B cell (primary cell): ENCODE measurements at regions not wholly inside any gene's neighbourhood (a gene's known extent, or its start where the extent isn't known, plus 50 kb on each side); places are given as distances from the start of the nearest gene placed in this dataset.

Experiments used
- ATAC-seq: fragments of 200-7000 bp; cut with Tn5 transposase; one replicate; pipeline ENCODE4 v1.10.0; 2021; ENCODE audit warnings: low read depth, mild to moderate bottlenecking, moderate number of reproducible peaks, moderate library complexity
- CTCF ChIA-PET: fragments of 350-600 bp; sonication (Branson Sonifier 250); formaldehyde crosslinking; loops from one replicate; lab custom pipeline; 2021; ENCODE audit warnings: antibody characterized with exemption, inconsistent platforms; lab: Charles Lee
- POLR2A ChIA-PET: fragments of 350-600 bp; sonication (Branson Sonifier 250); formaldehyde crosslinking; loops from one replicate; lab custom pipeline; 2021; ENCODE audit warnings: antibody characterized with exemption; lab: Charles Lee
- DNase-seq: peaks from one replicate; pipeline ENCODE4 v3.0.0; 2013
- H2AFZ ChIP-seq: 2 replicates; pipeline ENCODE4 v1.6.1; 2012; ENCODE audit warnings: mild to moderate bottlenecking, low read depth, low read length; ENCODE audit not compliant: insufficient read depth, poor library complexity, severe bottlenecking
- H3K27ac ChIP-seq, 2 donors: 1 replicate in 1 of 2; 2 replicates in 1 of 2; pipeline ENCODE4 v1.5.1; 2012 to 2013; ENCODE audit warnings: low read length in 2 of 2, mild to moderate bottlenecking in 2 of 2, moderate library complexity in 1 of 2
- H3K27me3 ChIP-seq, 4 experiments: fragments of 200-600 bp in 1 of 4; sonication (generic) in 1 of 4; replicated peaks in 1 of 4; 1 replicate in 2 of 4; 2 replicates in 2 of 4; pipeline versions ENCODE4 v1.6.1 to v1.7.0; 2013 to 2016; ENCODE audit warnings: low read length in 3 of 4, mild to moderate bottlenecking in 2 of 4, mixed read lengths in 1 of 4, moderate library complexity in 1 of 4; ENCODE audit not compliant: insufficient read depth in 4 of 4, control insufficient read depth in 3 of 4; ENCODE audit errors: control extremely low read depth in 1 of 4
- H3K36me3 ChIP-seq, 2 experiments: replicated peaks in 1 of 2; 1 replicate in 1 of 2; 2 replicates in 1 of 2; pipeline versions ENCODE4 v1.6.1 to v1.7.1; 2013; ENCODE audit warnings: low read length in 1 of 2; ENCODE audit not compliant: insufficient read depth in 2 of 2, control insufficient read depth in 1 of 2; ENCODE audit errors: control extremely low read depth in 1 of 2, extremely low read depth in 1 of 2
- H3K4me1 ChIP-seq, 2 donors: fragments of 200-600 bp in 1 of 2; sonication (generic) in 1 of 2; 1 replicate in 1 of 2; 2 replicates in 1 of 2; pipeline versions ENCODE4 v1.5.1 to v1.6.1; 2013 to 2017; ENCODE audit warnings: low read length in 2 of 2; ENCODE audit not compliant: control insufficient read depth in 2 of 2, insufficient read depth in 2 of 2
- H3K4me2 ChIP-seq: replicated peaks from 2 replicates; pipeline ENCODE3; 2012; ENCODE audit warnings: mild to moderate bottlenecking, low read depth, low read length; ENCODE audit not compliant: poor library complexity, severe bottlenecking
- H3K4me3 ChIP-seq, 5 experiments: fragments of 200-600 bp in 1 of 5; sonication (generic) in 1 of 5; 1 replicate in 3 of 5; 2 replicates in 2 of 5; pipeline versions ENCODE4 v1.5.1 to v1.7.0; 2011 to 2016; ENCODE audit warnings: low read length in 4 of 5, mild to moderate bottlenecking in 4 of 5, low read depth in 2 of 5, control low read depth in 1 of 5, moderate library complexity in 1 of 5; ENCODE audit not compliant: insufficient read depth in 1 of 5; ENCODE audit errors: control extremely low read depth in 1 of 5, extremely low read depth in 1 of 5
- H3K79me2 ChIP-seq: fragments of 200-600 bp; sonication (generic); one replicate; pipeline ENCODE4 v1.6.0; 2016; ENCODE audit warnings: low read length; ENCODE audit not compliant: control insufficient read depth, insufficient read depth
- H3K9ac ChIP-seq: fragments of 200-600 bp; sonication (generic); 2 replicates; pipeline ENCODE4 v1.6.1; 2017; ENCODE audit warnings: mild to moderate bottlenecking, low read length, moderate library complexity
- H3K9me3 ChIP-seq, 3 donors: one replicate each; pipeline versions ENCODE4 v1.6.1 to v1.7.1; 2013; ENCODE audit warnings: low read length in 2 of 3; ENCODE audit not compliant: control insufficient read depth in 2 of 3, insufficient read depth in 1 of 3; ENCODE audit errors: control extremely low read depth in 1 of 3
- H4K20me1 ChIP-seq: 2 replicates; pipeline ENCODE4 v1.6.0; 2012; ENCODE audit warnings: mild to moderate bottlenecking, low read length; ENCODE audit not compliant: insufficient read depth, control insufficient read depth, poor library complexity, severe bottlenecking
- H3K27ac Mint-ChIP-seq: one replicate; pipeline ENCODE4 v1.8.0; 2021; ENCODE audit warnings: mixed read lengths
- H3K27me3 Mint-ChIP-seq: one replicate; pipeline ENCODE4 v1.8.0; 2021; ENCODE audit warnings: mixed read lengths
- H3K4me1 Mint-ChIP-seq: one replicate; pipeline ENCODE4 v1.8.0; 2021; ENCODE audit warnings: mixed read lengths
- H3K4me3 Mint-ChIP-seq: one replicate; pipeline ENCODE4 v1.8.0; 2021; ENCODE audit warnings: mixed read lengths
- H3K9me3 Mint-ChIP-seq: one replicate; pipeline ENCODE4 v1.8.0; 2022; ENCODE audit warnings: mixed read lengths; ENCODE audit not compliant: insufficient read depth
- EZH2 ChIP-seq: IDR thresholded peaks from 2 replicates; pipeline ENCODE4 v1.6.1; 2012; ENCODE audit warnings: borderline replicate concordance, low read depth, mild to moderate bottlenecking, moderate library complexity, low read length; ENCODE audit not compliant: insufficient read depth, poor library complexity, severe bottlenecking
- WGBS: methylation state at CpG from one replicate; pipeline ENCODE4 v1.1.5; 2013; ENCODE audit warnings: missing lambda C conversion rate; ENCODE audit not compliant: insufficient coverage; 5-methylcytosine and 5-hydroxymethylcytosine counted together
- intact Hi-C: fragments of 100-400 bp; cut with micrococcal nuclease; formaldehyde crosslinking; loops from one replicate; pipeline ENCODE4 v1.10.0; 2022
- TF ChIP-seq, protein P1 (sequence below): fragments of 200-600 bp; IDR thresholded peaks from one replicate; pipeline ENCODE4 v1.8.0; 2022; ENCODE audit warnings: antibody characterized with exemption, mild to moderate bottlenecking

DNA sequence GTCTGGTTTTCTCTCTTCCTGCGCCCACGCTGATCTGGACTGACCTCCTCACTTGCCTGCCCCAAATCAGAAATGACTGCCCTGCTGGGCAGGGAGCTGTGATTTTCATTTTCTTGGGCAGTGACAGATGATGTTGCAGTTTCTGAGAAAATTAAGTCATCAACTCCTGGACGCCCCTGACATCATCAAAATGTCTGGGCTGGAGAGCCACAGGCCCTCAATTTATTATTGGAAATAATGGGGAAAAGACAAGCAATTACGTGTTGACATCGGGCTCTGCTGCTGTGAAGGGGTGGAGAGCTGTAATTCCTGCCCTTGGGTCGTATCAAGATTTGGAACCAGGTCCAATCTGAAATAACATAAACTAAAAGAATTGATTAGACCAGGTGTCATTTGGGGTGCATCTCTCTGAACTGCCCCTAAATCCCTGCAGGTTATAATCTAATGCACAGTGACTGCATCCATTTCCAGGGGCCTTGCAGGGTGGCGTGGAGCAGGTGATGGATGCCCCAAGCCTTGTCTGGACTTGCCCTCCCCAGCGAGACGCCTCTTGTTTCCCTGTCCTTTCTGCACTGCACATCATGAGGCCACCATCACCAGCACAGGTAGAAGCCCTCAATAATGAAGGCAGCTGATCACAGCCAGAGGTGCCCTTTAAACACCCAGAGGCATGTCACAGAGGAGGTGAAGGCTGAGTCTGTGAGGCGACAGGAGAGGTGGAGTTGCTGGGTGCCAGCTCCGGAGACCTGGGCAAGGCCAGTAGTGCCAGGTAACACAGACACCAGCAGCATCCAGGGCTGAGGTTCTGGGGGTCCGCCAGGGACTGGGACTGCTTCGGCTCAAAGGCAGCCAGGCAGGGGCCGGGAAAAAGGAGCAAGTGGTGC is 98.7 kb downstream of the HTR5A start:
- Histone ChIP-seq H3K9me3 (peaks cover 0 to 2% (median 0%) of the 10 kb centered on the region in 3 donors), H3K4me2 (no peak overlapping the region), H3K4me1 (no peaks in the 10 kb centered on the region), H3K27me3 (peaks cover 0 to 3% (median 0%) of the 10 kb centered on the region in 4 experiments), H3K9ac (no peak overlapping the region), H3K79me2 (no peaks in the 10 kb centered on the region), H2AFZ (no peak overlapping the region), H3K27ac (no peak overlapping the region), H4K20me1 (no peaks in the 10 kb centered on the region), H3K36me3 (no peaks in the 10 kb centered on the region), H3K4me3 (no peak overlapping the region)
- ATAC-seq (no peak), DNase-seq (no peak)
- Mint-ChIP-seq H3K27me3 (peaks cover 10% of the 10 kb centered on the region), H3K4me1 (no peaks in the 10 kb centered on the region), H3K27ac (no peak overlapping the region), H3K4me3 (no peak overlapping the region), H3K9me3 (no peaks in the 10 kb centered on the region)
- no peak for TF ChIP-seq EZH2
- TF ChIP-seq, protein P1, sequence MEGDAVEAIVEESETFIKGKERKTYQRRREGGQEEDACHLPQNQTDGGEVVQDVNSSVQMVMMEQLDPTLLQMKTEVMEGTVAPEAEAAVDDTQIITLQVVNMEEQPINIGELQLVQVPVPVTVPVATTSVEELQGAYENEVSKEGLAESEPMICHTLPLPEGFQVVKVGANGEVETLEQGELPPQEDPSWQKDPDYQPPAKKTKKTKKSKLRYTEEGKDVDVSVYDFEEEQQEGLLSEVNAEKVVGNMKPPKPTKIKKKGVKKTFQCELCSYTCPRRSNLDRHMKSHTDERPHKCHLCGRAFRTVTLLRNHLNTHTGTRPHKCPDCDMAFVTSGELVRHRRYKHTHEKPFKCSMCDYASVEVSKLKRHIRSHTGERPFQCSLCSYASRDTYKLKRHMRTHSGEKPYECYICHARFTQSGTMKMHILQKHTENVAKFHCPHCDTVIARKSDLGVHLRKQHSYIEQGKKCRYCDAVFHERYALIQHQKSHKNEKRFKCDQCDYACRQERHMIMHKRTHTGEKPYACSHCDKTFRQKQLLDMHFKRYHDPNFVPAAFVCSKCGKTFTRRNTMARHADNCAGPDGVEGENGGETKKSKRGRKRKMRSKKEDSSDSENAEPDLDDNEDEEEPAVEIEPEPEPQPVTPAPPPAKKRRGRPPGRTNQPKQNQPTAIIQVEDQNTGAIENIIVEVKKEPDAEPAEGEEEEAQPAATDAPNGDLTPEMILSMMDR, result no peak
- intact Hi-C loops, result no loop called here
- ChIA-PET CTCF (no interaction called here), POLR2A (no interaction called here)
- WGBS, result 90% methylated on average over 14 of the region's 14 CpGs

GRCh38 chr7:155169498-155170065 is 99.5 kb downstream of the HTR5A start:
- no peak overlapping the region for H3K9ac ChIP-seq
- ATAC-seq, result no peak
- H3K4me1 Mint-ChIP-seq, result no peaks in the 10 kb centered on the region

More at GRCh38 chr7:155169498-155170065, 99.5 kb downstream of the HTR5A start:
- H3K27me3 Mint-ChIP-seq, result peaks cover 10% of the 10 kb centered on the region
- no peaks in the 10 kb centered on the region for H4K20me1 ChIP-seq
- DNase-seq, result no peak
- H3K4me3 ChIP-seq, result no peak overlapping the region
- no peak for TF ChIP-seq EZH2
- TF ChIP-seq, protein P1, result no peak
- H3K36me3 ChIP-seq, result no peaks in the 10 kb centered on the region
- H3K27me3 ChIP-seq, result peaks cover 0 to 6% (median 0%) of the 10 kb centered on the region in 4 experiments
- no peak overlapping the region for H2AFZ ChIP-seq
- intact Hi-C loops, result no loop called here
- no peak overlapping the region for H3K4me3 Mint-ChIP-seq
- H3K4me2 ChIP-seq, result no peak overlapping the region
- ChIA-PET POLR2A (no interaction called here), CTCF (no interaction called here)
- no peaks in the 10 kb centered on the region for H3K4me1 ChIP-seq
- no peaks in the 10 kb centered on the region for H3K9me3 Mint-ChIP-seq
- WGBS, result 85% methylated on average over 13 of the region's 13 CpGs
- no peak overlapping the region for H3K27ac Mint-ChIP-seq
- no peak overlapping the region for H3K27ac ChIP-seq
- H3K9me3 ChIP-seq, result peaks cover 0 to 2% (median 0%) of the 10 kb centered on the region in 3 donors
- no peaks in the 10 kb centered on the region for H3K79me2 ChIP-seq
